IMR-90 (cell line): ENCODE measurements at regions not wholly inside any gene's neighbourhood (a gene's known extent, or its start where the extent isn't known, plus 50 kb on each side); places are given as distances from the start of the nearest gene placed in this dataset.

ENCODE experiments used
- ATAC-seq: fragments of 200-7000 bp; cut with Tn5 transposase; 2 replicates; pipeline ENCODE4 v1.9.1; 2020; ENCODE audit warnings: low read depth, mild to moderate bottlenecking, moderate library complexity
- BruUV-seq: library from RNA; stranded (reverse); fragments of 400-500 nt; replicated peaks from 2 replicates; lab custom pipeline; 2021; lab: Mats Ljungman, UMichigan
- CTCF ChIA-PET: fragments of 300-600 bp; formaldehyde crosslinking; extraction: SDS; loops from one replicate; lab custom pipeline; 2021; ENCODE audit warnings: antibody characterized with exemption; lab: Yijun Ruan, JAX
- POLR2A ChIA-PET: fragments of 300-600 bp; sonication (Branson Sonifier 250); formaldehyde crosslinking; loops from one replicate; lab custom pipeline; 2022; ENCODE audit warnings: antibody characterized with exemption; ENCODE audit not compliant: unreplicated experiment; lab: Charles Lee
- DNase-seq: peaks from one replicate; pipeline ENCODE4 v3.0.0; 2013
- H2AFZ ChIP-seq: replicated peaks from 2 replicates; pipeline ENCODE3; 2013; ENCODE audit warnings: low read length, mild to moderate bottlenecking; ENCODE audit not compliant: poor library complexity
- H2AK5ac ChIP-seq: 2 replicates; pipeline ENCODE4 v1.6.1; 2013; ENCODE audit warnings: low read depth, low read length, inconsistent platforms
- H2AK9ac ChIP-seq: replicated peaks from 2 replicates; pipeline ENCODE3; 2013; ENCODE audit warnings: mild to moderate bottlenecking, low read depth, low read length, moderate library complexity; ENCODE audit not compliant: poor library complexity
- H2BK120ac ChIP-seq: 2 replicates; pipeline ENCODE4 v1.6.1; 2013; ENCODE audit warnings: low read depth, low read length, inconsistent platforms
- H2BK15ac ChIP-seq: 3 replicates; pipeline ENCODE4 v1.6.1; 2013; ENCODE audit warnings: low read depth, low read length, inconsistent platforms
- H2BK20ac ChIP-seq: 2 replicates; pipeline ENCODE4 v1.6.1; 2013; ENCODE audit warnings: low read depth, mild to moderate bottlenecking, inconsistent platforms, low read length, moderate library complexity
- H2BK5ac ChIP-seq: 2 replicates; pipeline ENCODE4 v1.6.1; 2013; ENCODE audit warnings: mild to moderate bottlenecking, low read depth, low read length, inconsistent platforms; ENCODE audit not compliant: poor library complexity, severe bottlenecking
- H3K14ac ChIP-seq: replicated peaks from 2 replicates; pipeline ENCODE4 v1.6.1; 2013; ENCODE audit warnings: low read depth, low read length, inconsistent platforms
- H3K18ac ChIP-seq: 2 replicates; pipeline ENCODE4 v1.6.1; 2013; ENCODE audit warnings: low read depth, low read length, control low read depth
- H3K23ac ChIP-seq: 2 replicates; pipeline ENCODE4 v1.6.1; 2013; ENCODE audit warnings: low read depth, low read length, inconsistent platforms
- H3K27ac ChIP-seq: 2 replicates; pipeline ENCODE4 v1.5.1; 2013; ENCODE audit warnings: mild to moderate bottlenecking, control low read depth, low read length; ENCODE audit not compliant: insufficient read depth
- H3K27me3 ChIP-seq: 2 replicates; pipeline ENCODE4 v1.6.1; 2013; ENCODE audit warnings: low read length; ENCODE audit not compliant: control insufficient read depth, insufficient read depth
- H3K36me3 ChIP-seq: 2 replicates; pipeline ENCODE4 v1.6.1; 2013; ENCODE audit warnings: low read length, mixed read lengths; ENCODE audit not compliant: control insufficient read depth, insufficient read depth
- H3K4ac ChIP-seq: 2 replicates; pipeline ENCODE4 v1.6.1; 2013; ENCODE audit warnings: low read depth, low read length, inconsistent platforms
- H3K4me1 ChIP-seq: 2 replicates; pipeline ENCODE4 v1.6.1; 2013; ENCODE audit warnings: low read length, mixed read lengths; ENCODE audit not compliant: control insufficient read depth, insufficient read depth
- H3K4me2 ChIP-seq: 2 replicates; pipeline ENCODE4 v1.6.1; 2013; ENCODE audit warnings: low read depth, mild to moderate bottlenecking, control low read depth, low read length, moderate library complexity
- H3K4me3 ChIP-seq: 2 replicates; pipeline ENCODE4 v1.5.1; 2013; ENCODE audit warnings: low read depth, mild to moderate bottlenecking, control low read depth, low read length, moderate library complexity; ENCODE audit not compliant: insufficient read depth
- H3K56ac ChIP-seq: 2 replicates; pipeline ENCODE4 v1.6.1; 2013; ENCODE audit warnings: low read length, inconsistent platforms; ENCODE audit not compliant: insufficient read depth; ENCODE audit errors: extremely low read depth
- H3K79me1 ChIP-seq, 2 experiments: 2 replicates each; pipeline ENCODE4 v1.6.1; 2013; ENCODE audit warnings: low read length in 2 of 2, inconsistent platforms in 1 of 2, low read depth in 1 of 2
- H3K9ac ChIP-seq: 2 replicates; pipeline ENCODE4 v1.6.1; 2013; ENCODE audit warnings: low read depth, low read length, control low read depth
- H3K9me1 ChIP-seq: 2 replicates; pipeline ENCODE4 v1.6.1; 2013; ENCODE audit warnings: low read length, inconsistent platforms; ENCODE audit not compliant: insufficient read depth
- H3K9me3 ChIP-seq: 2 replicates; pipeline ENCODE4 v1.6.1; 2013; ENCODE audit warnings: low read length; ENCODE audit not compliant: control insufficient read depth, insufficient read depth
- H4K20me1 ChIP-seq: 2 replicates; pipeline ENCODE4 v1.6.1; 2013; ENCODE audit warnings: low read length, inconsistent platforms; ENCODE audit not compliant: insufficient read depth
- H4K5ac ChIP-seq: 2 replicates; pipeline ENCODE4 v1.6.1; 2013; ENCODE audit warnings: mild to moderate bottlenecking, low read depth, low read length, control low read depth
- H4K8ac ChIP-seq, 2 experiments: 2 replicates each; pipeline ENCODE4 v1.6.1; 2013; ENCODE audit warnings: low read depth in 2 of 2, low read length in 2 of 2, control low read depth in 1 of 2, inconsistent platforms in 1 of 2
- H4K91ac ChIP-seq: 2 replicates; pipeline ENCODE4 v1.6.1; 2013; ENCODE audit warnings: low read depth, low read length, inconsistent platforms; ENCODE audit not compliant: insufficient read depth
- FOS ChIP-seq: fragments of 150-350 bp; IDR thresholded peaks from 2 replicates; pipeline ENCODE4 v1.6.1; 2016; ENCODE audit warnings: low read depth, low read length
- MAFK ChIP-seq: IDR thresholded peaks from 2 replicates; pipeline ENCODE4 v1.6.1; 2012; ENCODE audit warnings: low read depth, low read length, improper control_type of control experiment
- WGBS, 2 experiments: methylation state at CpG; one replicate each; pipeline versions ENCODE4 v1.1.5 to v1.1.7; 2013; ENCODE audit warnings: missing lambda C conversion rate in 2 of 2; ENCODE audit not compliant: insufficient read length in 1 of 2; ENCODE audit errors: extremely low coverage in 2 of 2; 5-methylcytosine and 5-hydroxymethylcytosine counted together
- dilution Hi-C: fragments of 300-500 bp; cut with HindIII; formaldehyde crosslinking; loops from one replicate; pipeline ENCODE4 v1.14.3; 2018; ENCODE audit warnings: low sequenced_read_pairs; ENCODE audit not compliant: unreplicated experiment
- in situ Hi-C: fragments of 300-500 bp; cut with MboI; formaldehyde crosslinking; loops from 3 replicates; pipeline ENCODE4 v1.14.3; 2019; ENCODE audit warnings: low sequenced_read_pairs, inconsistent platforms, mixed read lengths
- intact Hi-C: fragments of 100-400 bp; cut with micrococcal nuclease; formaldehyde crosslinking; loops from 2 replicates; pipeline ENCODE4 v1.10.0; 2022

GRCh38 chr6:88517737-88518136 is 351.6 kb upstream of the CNR1 start:
- no peaks in the 10 kb centered on the region for H3K79me1 ChIP-seq
- CTCF ChIA-PET, result no interaction called here
- dilution Hi-C loops, result no loop called here

More at GRCh38 chr6:88517737-88518136, 351.6 kb upstream of the CNR1 start:
- DNase-seq (no peak), ATAC-seq (no peak)
- no peak overlapping the region for H2AK5ac ChIP-seq
- H4K5ac ChIP-seq, result no peak overlapping the region
- no peak overlapping the region for H4K91ac ChIP-seq
- H3K4ac ChIP-seq, result no peak overlapping the region
- H3K27ac ChIP-seq, result no peak overlapping the region
- H3K56ac ChIP-seq, result no peak overlapping the region
- TF ChIP-seq MAFK (peak; percentile 36; the same call in 1 of the 2 replicates), FOS (no peak)
- no peaks in the 10 kb centered on the region for H3K36me3 ChIP-seq
- no peak overlapping the region for H3K4me2 ChIP-seq
- H2BK20ac ChIP-seq, result no peak overlapping the region
- H2AFZ ChIP-seq, result no peak overlapping the region
- no peak overlapping the region for H2BK120ac ChIP-seq
- no peak overlapping the region for H3K9ac ChIP-seq
- H4K8ac ChIP-seq, result no peak overlapping the region
- H3K9me1 ChIP-seq, result no peaks in the 10 kb centered on the region
- in situ Hi-C loops, result no loop called here
- POLR2A ChIA-PET, result no interaction called here
- H3K9me3 ChIP-seq, result no peaks in the 10 kb centered on the region
- WGBS, 2 experiments, result 50% methylated on average over 1 of the region's 3 CpGs; no CpG with 5 or more reads in 1 of the 2 experiments
- intact Hi-C loops, result no loop called here
- H3K4me1 ChIP-seq, result no peaks in the 10 kb centered on the region
- H2BK15ac ChIP-seq, result no peak overlapping the region
- H3K27me3 ChIP-seq, result no peaks in the 10 kb centered on the region
- H2AK9ac ChIP-seq, result no peak overlapping the region
- BruUV-seq, result no TSS peak
- H3K14ac ChIP-seq, result no peak overlapping the region
- H3K18ac ChIP-seq, result no peak overlapping the region
- H3K23ac ChIP-seq, result no peak overlapping the region
- H3K4me3 ChIP-seq, result no peak overlapping the region
- H4K20me1 ChIP-seq, result no peaks in the 10 kb centered on the region
- H2BK5ac ChIP-seq, result no peak overlapping the region
